Upper lobe of left lung (tissue), 6 donors: ENCODE measurements at regions not wholly inside any gene's neighbourhood (a gene's known extent, or its start where the extent isn't known, plus 50 kb on each side); places are given as distances from the start of the nearest gene placed in this dataset.

Experiments
- ATAC-seq, 2 donors: fragments of 200-7000 bp; cut with Tn5 transposase; one replicate each; pipeline ENCODE4 v1.9.1; 2022; ENCODE audit warnings: mild to moderate bottlenecking in 2 of 2, moderate library complexity in 2 of 2; ENCODE audit not compliant: low FRiP score in 2 of 2
- DNase-seq, 2 donors: peaks; one replicate each; pipeline ENCODE4 v3.0.0-alpha.2; 2019 to 2020
- H3K27ac ChIP-seq, 4 donors: fragments of 200-600 bp; sonication (generic); one replicate each; pipeline ENCODE4 v1.5.1; 2016 to 2019
- H3K27me3 ChIP-seq, 4 donors: fragments of 200-600 bp; sonication (generic); one replicate each; pipeline ENCODE4 v1.5.1; 2017 to 2019
- H3K36me3 ChIP-seq, 4 donors: fragments of 200-600 bp; sonication (generic); one replicate each; pipeline ENCODE4 v1.5.1; 2016 to 2019
- H3K4me1 ChIP-seq, 4 donors: fragments of 200-600 bp; sonication (generic); one replicate each; pipeline ENCODE4 v1.5.1; 2018 to 2019
- H3K4me3 ChIP-seq, 4 donors: fragments of 200-600 bp; sonication (generic); one replicate each; pipeline ENCODE4 v1.5.1; 2017 to 2019; ENCODE audit warnings: mild to moderate bottlenecking in 2 of 4, moderate library complexity in 1 of 4
- H3K9me3 ChIP-seq, 4 donors: fragments of 200-600 bp; sonication (generic); one replicate each; pipeline ENCODE4 v1.5.1; 2018 to 2019
- CTCF ChIP-seq, 6 experiments: fragments of 450-650 bp in 4 of 6; fragments of 200-600 bp in 2 of 6; sonication (generic) in 2 of 6; IDR thresholded peaks; one replicate each; pipeline ENCODE4 v1.5.1; 2016 to 2019; ENCODE audit warnings: antibody characterized with exemption in 6 of 6
- EP300 ChIP-seq, 4 donors: sonication (generic); formaldehyde crosslinking; IDR thresholded peaks; one replicate each; pipeline ENCODE4 v1.5.1; 2017; ENCODE audit warnings: antibody characterized with exemption in 4 of 4, control low read depth in 2 of 4
- POLR2A ChIP-seq, 4 donors: fragments of 450-650 bp; IDR thresholded peaks; one replicate each; pipeline ENCODE4 v1.5.1; 2016 to 2017; ENCODE audit warnings: antibody characterized with exemption in 4 of 4, mild to moderate bottlenecking in 2 of 4
- POLR2AphosphoS5 ChIP-seq, 2 donors: sonication (generic); formaldehyde crosslinking; IDR thresholded peaks; one replicate each; pipeline ENCODE4 v1.5.1; 2017; ENCODE audit warnings: antibody characterized with exemption in 2 of 2
- WGBS, 2 donors: methylation state at CpG; one replicate each; pipeline ENCODE4 v1.1.5; 2017 to 2018; 5-methylcytosine and 5-hydroxymethylcytosine counted together
- donor health status: DM: no; HTN: no; CAD: no; lungs with moderate emphysema.
- donor health status: DM: no; HTN: yes; CAD: no; lungs with severe emphysema.

- no peak overlapping the region for H3K27ac ChIP-seq
- ATAC-seq, result no peak
- WGBS, 2 donors, result 74 to 83% methylated on average over 4 of the region's 4 CpGs
- TF ChIP-seq CTCF (IDR thresholded peaks at IDR 0.05) (no peak), POLR2AphosphoS5 (IDR thresholded peaks at IDR 0.05) (no peak), EP300 (IDR thresholded peaks at IDR 0.05) (no peak), POLR2A (IDR thresholded peaks at IDR 0.05) (no peak)
- no peaks in the 10 kb centered on the region for H3K27me3 ChIP-seq
- no peaks in the 10 kb centered on the region for H3K36me3 ChIP-seq
- H3K9me3 ChIP-seq, result peaks cover 0 to 7% (median 0%) of the 10 kb centered on the region in 4 donors
- H3K4me1 ChIP-seq, result no peaks in the 10 kb centered on the region
- no peak overlapping the region for H3K4me3 ChIP-seq
- DNase-seq, result no peak
Measured at GRCh38 chr20:60437418-60437817, 479.2 kb downstream of the CDH26 start.

- H3K4me1 ChIP-seq, result peaks cover 0 to 3% (median 0%) of the 10 kb centered on the region in 4 donors
- no peaks in the 10 kb centered on the region for H3K9me3 ChIP-seq
- DNase-seq (no peak), ATAC-seq (peak in 1 of 2 donors; percentile 45)
- WGBS, 2 donors, result 42 to 61% methylated on average over 9 of the region's 9 CpGs
- no peaks in the 10 kb centered on the region for H3K36me3 ChIP-seq
- TF ChIP-seq EP300 (IDR thresholded peaks at IDR 0.05), result no peak
- no peak for TF ChIP-seq POLR2AphosphoS5 (IDR thresholded peaks at IDR 0.05)
- no peak for TF ChIP-seq CTCF (IDR thresholded peaks at IDR 0.05)
- TF ChIP-seq POLR2A (IDR thresholded peaks at IDR 0.05), result no peak
- no peaks in the 10 kb centered on the region for H3K27me3 ChIP-seq
- no peak overlapping the region for H3K27ac ChIP-seq
- H3K4me3 ChIP-seq, result no peak overlapping the region
Measured at GRCh38 chr20:60446267-60447111, 488.3 kb downstream of the CDH26 start.

- Histone ChIP-seq H3K4me1 (peaks cover 0 to 3% (median 0%) of the 10 kb centered on the region in 4 donors), H3K27ac (no peak overlapping the region), H3K36me3 (no peaks in the 10 kb centered on the region), H3K27me3 (no peaks in the 10 kb centered on the region), H3K4me3 (no peak overlapping the region), H3K9me3 (no peaks in the 10 kb centered on the region)
- 58 to 70% methylated on average over 3 of the region's 3 CpGs for WGBS, 2 donors
- DNase-seq (no peak), ATAC-seq (peak in 1 of 2 donors; percentile 55)
- TF ChIP-seq CTCF (IDR thresholded peaks at IDR 0.05), result no peak
- no peak for TF ChIP-seq POLR2A (IDR thresholded peaks at IDR 0.05)
- no peak for TF ChIP-seq EP300 (IDR thresholded peaks at IDR 0.05)
- TF ChIP-seq POLR2AphosphoS5 (IDR thresholded peaks at IDR 0.05), result no peak
Measured at GRCh38 chr20:60447703-60448102, 489.5 kb downstream of the CDH26 start.

GRCh38 chr20:60453388-60454246 lies 495.4 kb downstream of the CDH26 start:
- no peaks in the 10 kb centered on the region for H3K36me3 ChIP-seq
- ATAC-seq (no peak), DNase-seq (peak in 1 of 2 donors; percentile 38)
- H3K4me3 ChIP-seq, result no peak overlapping the region
- no peaks in the 10 kb centered on the region for H3K9me3 ChIP-seq
- 84 to 90% methylated on average over 9 to 11 of the region's 11 CpGs for WGBS, 2 donors
- H3K4me1 ChIP-seq, result no peaks in the 10 kb centered on the region
- no peaks in the 10 kb centered on the region for H3K27me3 ChIP-seq
- H3K27ac ChIP-seq, result no peak overlapping the region
- no peak for TF ChIP-seq POLR2AphosphoS5 (IDR thresholded peaks at IDR 0.05)

- Histone ChIP-seq H3K36me3 (no peaks in the 10 kb centered on the region), H3K27me3 (no peaks in the 10 kb centered on the region), H3K27ac (no peak overlapping the region), H3K4me3 (no peak overlapping the region), H3K9me3 (no peaks in the 10 kb centered on the region), H3K4me1 (no peaks in the 10 kb centered on the region)
- DNase-seq, result no peak
- WGBS, 2 donors, result 79% methylated on average over 8 of the region's 8 CpGs
- no peak for ATAC-seq
- TF ChIP-seq CTCF (IDR thresholded peaks at IDR 0.05) (no peak), POLR2AphosphoS5 (IDR thresholded peaks at IDR 0.05) (no peak), POLR2A (IDR thresholded peaks at IDR 0.05) (no peak), EP300 (IDR thresholded peaks at IDR 0.05) (no peak)
Measured at GRCh38 chr20:60454491-60454890, 496.3 kb downstream of the CDH26 start.
